AG04450 (cell line): ENCODE measurements at regions not wholly inside any gene's neighbourhood (a gene's known extent, or its start where the extent isn't known, plus 50 kb on each side); places are given as distances from the start of the nearest gene placed in this dataset.
"Not testable (repeated sequence)": the region's sequence is repeated elsewhere in the genome, so short reads cannot be mapped to it uniquely, and the experiment has no call there.

ENCODE experiments used
- CTCF ChIA-PET: fragments of 300-600, 350-600 bp; formaldehyde crosslinking; extraction: SDS; loops from one replicate; lab custom pipeline; 2022; ENCODE audit warnings: antibody characterized with exemption, inconsistent platforms; lab: Charles Lee
- POLR2A ChIA-PET: fragments of 350-600 bp; formaldehyde crosslinking; extraction: SDS; loops from one replicate; lab custom pipeline; 2021; ENCODE audit warnings: antibody characterized with exemption, inconsistent platforms; lab: Yijun Ruan, JAX
- DNase-seq: peaks from one replicate; pipeline ENCODE4 v3.0.0-alpha.2; 2011; ENCODE audit warnings: low read depth, low spot score
- H3K27ac ChIP-seq: one replicate; pipeline ENCODE4 v1.5.1; 2012; ENCODE audit warnings: low read depth, low read length, control low read depth
- H3K27me3 ChIP-seq: one replicate; pipeline ENCODE4 v1.6.0; 2012; ENCODE audit warnings: low read length; ENCODE audit not compliant: control insufficient read depth, insufficient read depth
- H3K4me3 ChIP-seq: 2 replicates; pipeline ENCODE4 v1.5.1; 2011; ENCODE audit warnings: mild to moderate bottlenecking, low read depth, low read length, control low read depth
- H3K9me3 ChIP-seq: 2 replicates; pipeline ENCODE4 v1.5.1; 2012; ENCODE audit warnings: low read length; ENCODE audit not compliant: control insufficient read depth, insufficient read depth
- TF ChIP-seq, protein P1 (sequence below): IDR thresholded peaks from 2 replicates; pipeline ENCODE4 v1.5.1; 2011; ENCODE audit warnings: low read depth, low read length, control low read depth, inconsistent platforms

DNA sequence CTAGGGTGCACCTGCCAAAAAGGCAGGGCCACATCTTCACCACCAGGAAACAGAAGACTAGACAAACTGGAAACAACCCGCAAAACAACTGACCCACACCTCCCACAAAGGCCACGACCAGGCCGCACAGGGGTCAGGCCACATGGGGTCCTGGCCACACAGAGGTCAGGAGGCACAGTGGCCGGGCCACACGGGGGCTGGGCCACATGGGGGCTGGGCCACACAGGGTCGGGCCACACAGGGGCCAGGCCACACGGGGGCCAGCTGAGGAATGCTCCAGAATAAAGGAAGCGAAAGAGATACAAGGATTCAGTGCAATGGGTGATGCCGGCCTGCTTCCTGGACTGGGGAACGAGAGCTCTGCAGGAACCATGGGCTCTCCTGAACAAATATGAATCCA, 91.6 kb downstream of the OLFM1 start:
- Histone ChIP-seq H3K9me3 (peaks cover 44% of the 10 kb centered on the region), H3K4me3 (no peak overlapping the region), H3K27me3 (no peaks in the 10 kb centered on the region), H3K27ac (no peak overlapping the region)
- DNase-seq, result no peak
- ChIA-PET CTCF (no interaction called here), POLR2A (no interaction called here)
- TF ChIP-seq, protein P1, sequence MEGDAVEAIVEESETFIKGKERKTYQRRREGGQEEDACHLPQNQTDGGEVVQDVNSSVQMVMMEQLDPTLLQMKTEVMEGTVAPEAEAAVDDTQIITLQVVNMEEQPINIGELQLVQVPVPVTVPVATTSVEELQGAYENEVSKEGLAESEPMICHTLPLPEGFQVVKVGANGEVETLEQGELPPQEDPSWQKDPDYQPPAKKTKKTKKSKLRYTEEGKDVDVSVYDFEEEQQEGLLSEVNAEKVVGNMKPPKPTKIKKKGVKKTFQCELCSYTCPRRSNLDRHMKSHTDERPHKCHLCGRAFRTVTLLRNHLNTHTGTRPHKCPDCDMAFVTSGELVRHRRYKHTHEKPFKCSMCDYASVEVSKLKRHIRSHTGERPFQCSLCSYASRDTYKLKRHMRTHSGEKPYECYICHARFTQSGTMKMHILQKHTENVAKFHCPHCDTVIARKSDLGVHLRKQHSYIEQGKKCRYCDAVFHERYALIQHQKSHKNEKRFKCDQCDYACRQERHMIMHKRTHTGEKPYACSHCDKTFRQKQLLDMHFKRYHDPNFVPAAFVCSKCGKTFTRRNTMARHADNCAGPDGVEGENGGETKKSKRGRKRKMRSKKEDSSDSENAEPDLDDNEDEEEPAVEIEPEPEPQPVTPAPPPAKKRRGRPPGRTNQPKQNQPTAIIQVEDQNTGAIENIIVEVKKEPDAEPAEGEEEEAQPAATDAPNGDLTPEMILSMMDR, result no peak

- no peaks in the 10 kb centered on the region for H3K27me3 ChIP-seq
- ChIA-PET CTCF (no interaction called here), POLR2A (no interaction called here)
- H3K9me3 ChIP-seq, result peaks cover 35% of the 10 kb centered on the region
- H3K27ac ChIP-seq, result no peak overlapping the region
- no peak for DNase-seq
- TF ChIP-seq, protein P1, result no peak
- H3K4me3 ChIP-seq, result no peak overlapping the region
Observed at GRCh38 chr9:135179976-135180375, 92.5 kb downstream of the OLFM1 start.

DNA sequence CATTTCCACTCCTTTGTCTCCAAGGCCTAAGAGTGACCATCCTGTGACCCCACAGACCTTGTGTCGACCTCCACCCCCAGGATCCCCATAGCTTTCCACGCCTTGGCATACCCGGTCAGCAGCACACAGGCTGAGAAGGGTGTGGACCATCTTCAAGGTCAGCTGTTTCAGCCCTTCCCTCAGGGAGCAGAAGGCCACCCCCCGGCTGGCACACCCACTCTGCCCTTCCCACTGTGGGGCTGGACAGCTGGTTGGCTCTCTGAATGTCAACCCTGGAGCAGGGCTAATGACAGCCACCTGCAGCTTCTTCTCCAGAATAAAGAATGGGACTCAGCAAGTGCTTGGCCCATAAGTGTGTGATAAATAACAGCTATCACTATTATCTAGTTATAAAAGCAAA, 93.1 kb downstream of the OLFM1 start:
- CTCF ChIA-PET, result no interaction called here
- TF ChIP-seq, protein P1, result no peak
- peaks cover 30% of the 10 kb centered on the region for H3K9me3 ChIP-seq
- H3K27ac ChIP-seq, result no peak overlapping the region
- H3K4me3 ChIP-seq, result no peak overlapping the region
- peaks cover 2% of the 10 kb centered on the region for H3K27me3 ChIP-seq
- no peak for DNase-seq
- POLR2A ChIA-PET, result no interaction called here

DNA sequence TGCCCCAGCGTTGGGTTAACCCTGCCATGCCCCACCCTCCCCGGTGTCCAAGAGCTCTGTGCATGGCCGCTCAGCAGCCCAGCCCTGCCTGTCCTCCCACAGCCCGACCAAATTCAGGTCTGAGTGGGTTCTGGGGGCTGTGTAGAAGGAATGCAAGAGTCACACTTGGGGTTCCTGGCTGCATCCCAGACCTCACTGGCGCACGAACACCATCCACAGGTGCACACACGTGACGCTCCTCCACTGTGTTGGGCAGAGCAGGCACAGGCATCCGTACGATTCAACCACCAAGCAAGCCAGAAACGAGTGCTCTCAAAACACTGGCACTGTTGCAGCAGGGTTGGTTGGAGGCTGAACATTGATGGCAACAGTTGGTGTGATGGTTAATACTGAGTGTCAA, 93.9 kb downstream of the OLFM1 start:
- ChIA-PET POLR2A (no interaction called here), CTCF (no interaction called here)
- H3K9me3 ChIP-seq, result peaks cover 23% of the 10 kb centered on the region
- H3K27me3 ChIP-seq, result peaks cover 2% of the 10 kb centered on the region
- TF ChIP-seq, protein P1, result no peak
- H3K27ac ChIP-seq, result no peak overlapping the region
- no peak for DNase-seq
- no peak overlapping the region for H3K4me3 ChIP-seq

- H3K27me3 ChIP-seq, H3K27ac ChIP-seq, DNase-seq, H3K4me3 ChIP-seq, POLR2A ChIA-PET, CTCF ChIA-PET: not testable (repeated sequence)
- peaks cover 18% of the 10 kb centered on the region for H3K9me3 ChIP-seq
Observed at GRCh38 chr9:135181841-135182240, 94.4 kb downstream of the OLFM1 start.

- DNase-seq, result no peak
- H3K27me3 ChIP-seq, result peaks cover 2% of the 10 kb centered on the region
- POLR2A ChIA-PET, result no interaction called here
- no peak overlapping the region for H3K27ac ChIP-seq
- CTCF ChIA-PET, result no interaction called here
- no peak overlapping the region for H3K4me3 ChIP-seq
- TF ChIP-seq, protein P1, result no peak
- H3K9me3 ChIP-seq, result peaks cover 15% of the 10 kb centered on the region
Observed at GRCh38 chr9:135183069-135183468, 95.6 kb downstream of the OLFM1 start.
